Thyroid gland (tissue), 4 donors: ENCODE measurements at regions not wholly inside any gene's neighbourhood (a gene's known extent, or its start where the extent isn't known, plus 50 kb on each side); places are given as distances from the start of the nearest gene placed in this dataset.
"Not testable (repeated sequence)": the region's sequence is repeated elsewhere in the genome, so short reads cannot be mapped to it uniquely, and the experiment has no call there.

Source experiments
- DNase-seq, 2 donors: peaks; one replicate each; pipeline ENCODE4 v3.0.0-alpha.2; 2019
- H3K27ac ChIP-seq, 3 donors: fragments of 200-600 bp; sonication (generic); 1 replicate in 2 of 3; 2 replicates in 1 of 3; pipeline ENCODE4 v1.5.1; 2016 to 2019; ENCODE audit warnings: mild to moderate bottlenecking in 1 of 3, moderate library complexity in 1 of 3
- H3K27me3 ChIP-seq: fragments of 200-600 bp; sonication (generic); one replicate; pipeline ENCODE4 v1.5.1; 2019
- H3K36me3 ChIP-seq, 2 donors: fragments of 200-600 bp; sonication (generic); one replicate each; pipeline ENCODE4 v1.5.1; 2016 to 2019
- H3K4me1 ChIP-seq, 2 donors: fragments of 200-600 bp; sonication (generic); one replicate each; pipeline ENCODE4 v1.5.1; 2017 to 2019
- H3K4me3 ChIP-seq, 3 donors: fragments of 200-600 bp; sonication (generic); replicated peaks in 1 of 3; 1 replicate in 2 of 3; 2 replicates in 1 of 3; pipeline ENCODE4 v1.5.1; 2016; ENCODE audit warnings: mild to moderate bottlenecking in 1 of 3
- H3K9me3 ChIP-seq: fragments of 200-600 bp; sonication (generic); one replicate; pipeline ENCODE4 v1.5.1; 2017
- CTCF ChIP-seq, 6 experiments: fragments of 200-600 bp in 3 of 6; fragments of 450-650 bp in 3 of 6; sonication (generic) in 3 of 6; IDR thresholded peaks; one replicate each; pipeline ENCODE4 v1.5.1; 2016 to 2019; ENCODE audit warnings: antibody characterized with exemption in 6 of 6, mild to moderate bottlenecking in 2 of 6, inconsistent platforms in 1 of 6, moderate library complexity in 1 of 6
- POLR2A ChIP-seq, 2 donors: fragments of 450-650 bp; IDR thresholded peaks; one replicate each; pipeline ENCODE4 v1.6.1; 2017; ENCODE audit warnings: antibody characterized with exemption in 2 of 2, mild to moderate bottlenecking in 2 of 2, moderate library complexity in 1 of 2
- WGBS, 2 donors: methylation state at CpG; one replicate each; pipeline ENCODE4 v1.1.5; 2017; 5-methylcytosine and 5-hydroxymethylcytosine counted together
- intact Hi-C: fragments of 100-400 bp; cut with DNase I; formaldehyde crosslinking; loops from one replicate; pipeline ENCODE4 v1.15.1; 2023

GRCh38 chr5:101062902-101063301 lies 159.8 kb upstream of the ST8SIA4 start:
- Histone ChIP-seq H3K27me3 (no peaks in the 10 kb centered on the region), H3K27ac (no peak overlapping the region)

GRCh38 chr5:101047181-101047580 lies 144.1 kb upstream of the ST8SIA4 start:
- no peak for TF ChIP-seq POLR2A (IDR thresholded peaks at IDR 0.05)
- no peak for TF ChIP-seq CTCF (IDR thresholded peaks at IDR 0.05)
- no peaks in the 10 kb centered on the region for H3K36me3 ChIP-seq
- DNase-seq: no peak
- no peak overlapping the region for H3K4me3 ChIP-seq
- H3K27ac ChIP-seq: no peak overlapping the region
- WGBS, 2 donors: 71 to 82% methylated on average over 2 of the region's 2 CpGs
- intact Hi-C loops: no loop called here
- H3K27me3 ChIP-seq: no peaks in the 10 kb centered on the region
- H3K9me3 ChIP-seq: no peaks in the 10 kb centered on the region
- no peaks in the 10 kb centered on the region for H3K4me1 ChIP-seq

More at GRCh38 chr5:101062902-101063301, 159.8 kb upstream of the ST8SIA4 start:
- H3K4me3 ChIP-seq: no peak overlapping the region
- intact Hi-C loops: no loop called here
- no peaks in the 10 kb centered on the region for H3K9me3 ChIP-seq
- no peaks in the 10 kb centered on the region for H3K4me1 ChIP-seq
- no peaks in the 10 kb centered on the region for H3K36me3 ChIP-seq
- TF ChIP-seq POLR2A (IDR thresholded peaks at IDR 0.05) (no peak), CTCF (IDR thresholded peaks at IDR 0.05) (no peak)
- no peak for DNase-seq

DNA sequence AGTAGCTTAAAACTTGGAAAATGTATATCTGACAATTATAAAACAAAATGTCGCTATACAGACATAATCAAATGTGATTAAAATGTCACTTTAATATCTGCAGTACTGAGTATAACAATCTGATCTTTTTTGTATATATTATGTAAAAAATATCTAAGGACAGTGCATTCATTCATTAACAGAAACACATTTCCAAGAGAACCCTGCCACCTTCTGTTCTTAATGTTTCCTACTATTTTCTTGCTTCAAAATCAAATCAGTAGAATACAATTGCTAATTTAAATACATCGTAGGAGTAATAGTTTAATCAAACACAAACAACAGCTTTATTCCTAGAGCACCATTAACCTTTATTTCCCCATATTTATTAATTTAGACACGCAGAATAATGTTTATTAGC lies 142.6 kb upstream of the ST8SIA4 start:
- Histone ChIP-seq H3K36me3 (no peaks in the 10 kb centered on the region), H3K27ac (no peak overlapping the region), H3K9me3 (no peaks in the 10 kb centered on the region), H3K4me1 (no peaks in the 10 kb centered on the region), H3K27me3 (no peaks in the 10 kb centered on the region), H3K4me3 (no peak overlapping the region)
- WGBS, 2 donors: 84 to 87% methylated on average over 3 of the region's 3 CpGs
- intact Hi-C loops: no loop called here
- no peak for DNase-seq
- TF ChIP-seq CTCF (IDR thresholded peaks at IDR 0.05) (peak in 1 of 6 experiments; percentile 8), POLR2A (IDR thresholded peaks at IDR 0.05) (no peak)

DNA sequence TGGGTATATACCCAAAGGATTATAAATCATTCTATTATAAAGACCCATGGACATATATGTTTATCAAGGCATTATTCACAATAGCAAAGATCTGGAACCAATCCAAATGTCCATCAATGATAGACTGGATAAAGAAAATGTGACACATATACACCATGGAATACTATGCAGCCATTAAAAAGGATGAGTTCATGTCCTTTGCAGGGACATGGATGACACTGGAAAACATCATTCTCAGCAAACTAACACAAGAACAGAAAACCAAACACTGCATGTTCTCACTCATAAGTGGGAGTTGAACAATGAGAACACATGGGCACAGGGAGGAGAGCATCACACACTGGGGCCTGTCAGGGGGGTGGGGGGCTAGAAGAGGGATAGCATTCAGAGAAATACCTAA lies 136.9 kb upstream of the ST8SIA4 start:
- intact Hi-C loops, H3K4me3 ChIP-seq, H3K27ac ChIP-seq, H3K27me3 ChIP-seq, H3K36me3 ChIP-seq, DNase-seq, H3K9me3 ChIP-seq, H3K4me1 ChIP-seq: not testable (repeated sequence)

DNA sequence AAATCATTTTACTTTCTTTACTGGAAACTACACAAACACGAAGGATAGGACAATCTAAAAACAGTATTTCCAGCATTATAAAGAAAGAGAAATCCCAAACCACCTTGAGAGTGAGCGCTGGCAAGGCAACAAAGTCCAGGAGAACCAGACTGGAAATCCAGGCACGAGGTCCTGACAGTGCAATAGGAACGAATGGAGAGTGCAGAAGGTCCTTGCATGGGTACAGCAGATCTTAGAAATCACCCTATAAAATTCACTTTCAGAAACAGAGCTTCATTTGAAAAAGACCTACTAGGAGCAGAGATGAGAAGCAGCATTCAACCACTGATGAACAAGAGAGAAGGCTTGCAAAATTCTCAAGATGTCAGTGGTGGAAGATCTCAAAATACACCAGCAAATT lies 133.7 kb upstream of the ST8SIA4 start:
- no peak overlapping the region for H3K27ac ChIP-seq
- H3K4me3 ChIP-seq: no peak overlapping the region
- DNase-seq: no peak
- no peak for TF ChIP-seq CTCF (IDR thresholded peaks at IDR 0.05)
- no peak for TF ChIP-seq POLR2A (IDR thresholded peaks at IDR 0.05)
- no peaks in the 10 kb centered on the region for H3K9me3 ChIP-seq
- H3K36me3 ChIP-seq: no peaks in the 10 kb centered on the region
- no peaks in the 10 kb centered on the region for H3K4me1 ChIP-seq
- H3K27me3 ChIP-seq: no peaks in the 10 kb centered on the region
- WGBS, 2 donors: 74 to 79% methylated on average over 4 of the region's 4 CpGs
- intact Hi-C loops: no loop called here

DNA sequence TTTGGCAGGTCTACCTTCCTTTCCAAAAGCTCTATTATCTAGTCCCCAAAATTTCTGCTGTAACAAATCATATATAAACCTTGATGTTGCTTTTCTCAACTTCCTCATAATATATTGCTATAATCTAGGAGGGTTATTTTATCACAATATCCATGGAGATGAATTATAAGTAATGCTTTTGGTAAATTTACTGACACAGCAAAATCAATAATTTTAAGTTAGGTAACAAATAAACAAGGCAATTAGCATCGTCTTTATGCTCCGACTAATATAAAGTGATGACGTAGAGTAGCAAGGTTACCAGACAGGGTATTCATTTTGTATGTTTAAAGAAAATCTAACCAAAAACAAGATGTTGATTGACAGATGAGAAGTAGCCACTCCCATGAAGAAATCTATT lies 132.3 kb upstream of the ST8SIA4 start:
- TF ChIP-seq CTCF (IDR thresholded peaks at IDR 0.05): no peak
- no peak for TF ChIP-seq POLR2A (IDR thresholded peaks at IDR 0.05)
- H3K4me3 ChIP-seq: no peak overlapping the region

More for the DNA sequence above, 132.3 kb upstream of the ST8SIA4 start:
- Histone ChIP-seq H3K9me3 (no peaks in the 10 kb centered on the region), H3K4me1 (no peaks in the 10 kb centered on the region), H3K27ac (no peak overlapping the region), H3K36me3 (no peaks in the 10 kb centered on the region), H3K27me3 (no peaks in the 10 kb centered on the region)
- DNase-seq: no peak
- intact Hi-C loops: no loop called here
- 92 to 97% methylated on average over 3 of the region's 3 CpGs for WGBS, 2 donors
